PFSK-1 (cell line): ENCODE measurements at regions not wholly inside any gene's neighbourhood (a gene's known extent, or its start where the extent isn't known, plus 50 kb on each side); places are given as distances from the start of the nearest gene placed in this dataset.

Experiments
- POLR2AphosphoS5 ChIP-seq: IDR thresholded peaks from 2 replicates; pipeline ENCODE4 v1.6.1; 2012; ENCODE audit warnings: low read depth, mild to moderate bottlenecking, control low read depth, low read length, moderate library complexity
- REST ChIP-seq, 2 experiments: IDR thresholded peaks; 2 replicates each; pipeline versions ENCODE4 v1.6.1 to v1.8.0; 2011 to 2012; ENCODE audit warnings: low read depth in 2 of 2, low read length in 2 of 2, control low read depth in 1 of 2, inconsistent platforms in 1 of 2, mild to moderate bottlenecking in 1 of 2, moderate library complexity in 1 of 2; ENCODE audit not compliant: insufficient read depth in 1 of 2
- SIN3A ChIP-seq: IDR thresholded peaks from 2 replicates; pipeline ENCODE4 v1.6.1; 2012; ENCODE audit warnings: mild to moderate bottlenecking, low read length, moderate library complexity, borderline replicate concordance; ENCODE audit not compliant: insufficient read depth

- TF ChIP-seq POLR2AphosphoS5 = no peak
- no peak for TF ChIP-seq REST (IDR thresholded peaks at IDR 0.05; ENCODE audit: insufficient read depth in 1 of 2, low read depth in 2 of 2, low read length in 2 of 2)
- TF ChIP-seq SIN3A = no peak
These were observed 461.8 kb upstream of the CXADR start for GRCh38 chr21:17051054-17051453.
